Stimulated activated naive B cell treated with anti-CD40 and anti-IgM and Interleukin-4, amounts not matched to agents 10 μg/mL and 1 μg/mL and 100 μg/mL, for 72 hours (primary cell): ENCODE measurements at regions not wholly inside any gene's neighbourhood (a gene's known extent, or its start where the extent isn't known, plus 50 kb on each side); places are given as distances from the start of the nearest gene placed in this dataset.
"Not testable (repeated sequence)": the region's sequence is repeated elsewhere in the genome, so short reads cannot be mapped to it uniquely, and the experiment has no call there.

ENCODE experiments used
- ATAC-seq, 2 donors: fragments of 150-1000 bp; cut with Tn5 transposase; replicated peaks; 2 replicates each; pipeline ENCODE4 v1.10.0; 2021; ENCODE audit warnings: moderate library complexity in 1 of 2
- DNase-seq: peaks from one replicate; pipeline ENCODE4 v3.0.0; 2021
- H3K27ac Mint-ChIP-seq: one replicate; pipeline ENCODE4 v1.8.0; 2022; ENCODE audit warnings: mild to moderate bottlenecking, mixed read lengths
- H3K27me3 Mint-ChIP-seq, 2 donors: one replicate each; pipeline ENCODE4 v1.8.0; 2022; ENCODE audit warnings: mixed read lengths in 2 of 2
- H3K36me3 Mint-ChIP-seq, 2 donors: one replicate each; pipeline ENCODE4 v1.8.0; 2022; ENCODE audit warnings: mixed read lengths in 2 of 2, mild to moderate bottlenecking in 1 of 2
- H3K4me1 Mint-ChIP-seq, 2 donors: one replicate each; pipeline ENCODE4 v1.8.0; 2022; ENCODE audit warnings: mixed read lengths in 2 of 2, mild to moderate bottlenecking in 1 of 2
- H3K4me3 Mint-ChIP-seq, 2 donors: one replicate each; pipeline ENCODE4 v1.8.0; 2022; ENCODE audit warnings: mild to moderate bottlenecking in 2 of 2, mixed read lengths in 2 of 2, moderate library complexity in 1 of 2
- H3K9me3 Mint-ChIP-seq, 2 donors: one replicate each; pipeline ENCODE4 v1.8.0; 2022; ENCODE audit warnings: mixed read lengths in 2 of 2, mild to moderate bottlenecking in 1 of 2

- Mint-ChIP-seq H3K27ac (no peak overlapping the region), H3K9me3 (no peaks in the 10 kb centered on the region), H3K4me3 (no peak overlapping the region), H3K36me3 (no peaks in the 10 kb centered on the region), H3K27me3 (peaks cover 0 to 5% of the 10 kb centered on the region in 2 donors), H3K4me1 (no peaks in the 10 kb centered on the region)
- ATAC-seq (no peak), DNase-seq (no peak)
Observed at GRCh38 chr2:63676135-63676534, 87.4 kb downstream of the MDH1 start.

DNA sequence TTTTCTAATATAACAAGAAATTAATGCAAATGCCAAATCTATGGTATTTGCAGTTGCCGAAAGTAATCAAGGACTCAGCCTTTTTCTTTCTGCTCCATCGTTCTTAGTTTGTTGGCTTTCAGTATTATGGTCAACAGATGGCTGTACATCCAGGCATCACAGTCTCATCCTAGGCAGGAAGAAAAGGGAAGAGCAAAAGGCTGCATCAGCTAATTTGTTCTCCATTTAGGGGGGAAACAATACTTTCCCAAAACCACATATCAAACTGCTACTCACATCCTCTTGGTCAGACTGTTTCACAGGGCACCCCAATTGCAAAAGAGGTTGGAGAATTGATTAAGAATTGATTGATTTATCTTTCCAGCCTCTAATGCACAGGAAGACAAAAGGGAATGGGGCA is 89.3 kb downstream of the MDH1 start:
- ATAC-seq (no peak), DNase-seq (no peak)
- Mint-ChIP-seq H3K9me3 (no peaks in the 10 kb centered on the region), H3K36me3 (no peaks in the 10 kb centered on the region), H3K27me3 (peaks cover 0 to 4% of the 10 kb centered on the region in 2 donors), H3K4me3 (no peak overlapping the region), H3K27ac (no peak overlapping the region), H3K4me1 (no peaks in the 10 kb centered on the region)

DNA sequence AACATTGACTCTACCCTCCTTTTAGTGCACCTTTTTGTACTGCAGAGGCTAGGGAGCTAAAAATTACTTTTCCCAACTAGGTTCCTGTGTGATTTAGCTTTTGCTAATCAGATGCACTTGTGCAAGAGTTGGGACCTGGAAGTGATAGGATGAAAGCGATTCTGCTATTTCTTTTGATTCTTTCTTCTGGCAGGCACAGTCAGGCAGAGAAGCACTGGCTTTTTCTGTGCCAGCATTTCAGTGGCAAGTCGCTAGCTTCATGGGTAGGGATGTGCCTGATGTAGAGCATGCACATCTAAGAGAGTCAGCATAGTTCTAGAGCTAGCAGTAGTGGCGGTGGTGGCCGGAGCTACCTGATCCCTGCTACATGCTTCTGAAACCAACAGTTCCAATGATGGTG is 89.8 kb downstream of the MDH1 start:
- ATAC-seq = no peak
- DNase-seq = no peak
- Mint-ChIP-seq H3K27me3 (peaks cover 0 to 4% of the 10 kb centered on the region in 2 donors), H3K4me1 (no peaks in the 10 kb centered on the region), H3K9me3 (no peaks in the 10 kb centered on the region), H3K4me3 (no peak overlapping the region), H3K36me3 (no peaks in the 10 kb centered on the region), H3K27ac (no peak overlapping the region)

DNA sequence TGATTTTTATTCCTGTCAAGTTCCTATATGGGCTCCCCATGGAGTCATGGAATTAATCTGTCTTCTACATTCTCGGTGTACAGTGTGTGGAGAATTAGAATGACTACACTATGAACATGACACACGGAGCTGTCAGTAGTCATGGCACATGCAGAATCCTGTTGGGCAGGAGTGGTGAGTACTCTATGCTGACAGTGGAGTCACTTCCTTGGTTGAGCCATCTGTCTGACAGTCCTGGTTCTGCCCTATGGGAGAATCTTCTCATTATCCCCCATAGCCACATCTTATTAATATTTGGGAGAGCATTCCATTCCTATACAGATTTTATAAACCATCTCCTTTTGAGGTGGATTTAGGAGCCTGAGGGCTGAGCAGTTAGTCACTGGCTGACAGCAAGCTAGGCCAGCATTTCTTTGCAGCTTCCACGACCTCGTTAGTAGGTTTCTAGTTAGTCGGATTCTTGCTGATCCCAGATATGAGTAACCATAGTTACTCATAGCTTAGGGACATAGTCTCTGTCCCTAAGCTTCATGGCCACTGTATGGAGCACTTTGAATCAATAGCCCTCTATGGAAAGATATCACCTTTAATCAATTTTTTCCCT is 90.6 kb downstream of the MDH1 start:
- H3K36me3 Mint-ChIP-seq = no peaks in the 10 kb centered on the region
- H3K4me1 Mint-ChIP-seq = no peaks in the 10 kb centered on the region
- H3K27ac Mint-ChIP-seq = no peak overlapping the region
- no peak overlapping the region for H3K4me3 Mint-ChIP-seq
- H3K27me3 Mint-ChIP-seq = peaks cover 0 to 4% of the 10 kb centered on the region in 2 donors
- DNase-seq (no peak), ATAC-seq (no peak)
- no peaks in the 10 kb centered on the region for H3K9me3 Mint-ChIP-seq

DNA sequence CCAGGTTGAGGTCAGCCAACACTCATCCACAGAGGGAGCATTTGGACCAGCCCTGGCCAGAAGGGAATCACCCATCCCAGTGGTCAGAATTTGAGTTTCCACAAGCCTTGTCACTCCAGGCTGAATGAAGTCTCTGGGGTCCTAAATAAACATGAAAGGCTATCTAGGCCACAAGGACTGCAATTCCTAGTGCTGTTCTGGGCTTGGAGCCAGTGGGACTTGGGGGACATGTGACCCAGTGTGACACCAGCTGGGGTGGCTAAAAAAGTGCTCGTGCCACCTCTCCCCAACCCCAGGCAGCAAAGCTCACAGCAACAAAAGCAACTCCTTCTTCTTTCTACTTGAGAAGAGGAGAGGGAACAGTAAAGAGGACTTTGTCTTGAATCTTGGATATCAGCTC is 91.7 kb downstream of the MDH1 start:
- H3K4me3 Mint-ChIP-seq = no peak overlapping the region
- H3K27ac Mint-ChIP-seq = no peak overlapping the region
- no peaks in the 10 kb centered on the region for H3K4me1 Mint-ChIP-seq
- DNase-seq (no peak), ATAC-seq (no peak)
- H3K27me3 Mint-ChIP-seq = peaks cover 0 to 4% of the 10 kb centered on the region in 2 donors
- H3K36me3 Mint-ChIP-seq = no peaks in the 10 kb centered on the region
- no peaks in the 10 kb centered on the region for H3K9me3 Mint-ChIP-seq

DNA sequence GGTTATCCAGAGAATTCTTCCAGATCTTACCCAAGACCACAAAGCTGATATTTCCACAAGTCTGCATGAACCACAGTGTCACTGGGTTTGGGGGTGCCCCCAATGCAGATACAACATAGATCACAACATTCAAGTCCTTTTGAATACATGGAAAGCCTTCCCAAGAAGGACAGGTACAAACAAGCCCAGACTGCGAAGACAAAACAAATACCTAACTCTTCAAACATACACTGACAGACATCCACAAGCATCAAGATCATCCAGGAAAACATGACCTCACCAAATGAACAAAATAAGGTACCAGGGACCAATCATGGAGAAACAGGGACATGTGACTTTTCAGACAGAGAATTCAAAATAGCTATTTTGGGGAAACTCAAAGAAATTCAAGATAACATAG is 93.1 kb downstream of the MDH1 start:
- DNase-seq (no peak), ATAC-seq (no peak)
- Mint-ChIP-seq H3K27me3 (peaks cover 0 to 4% of the 10 kb centered on the region in 2 donors), H3K4me1 (no peaks in the 10 kb centered on the region), H3K36me3 (no peaks in the 10 kb centered on the region), H3K4me3 (no peak overlapping the region), H3K9me3 (no peaks in the 10 kb centered on the region), H3K27ac (no peak overlapping the region)

GRCh38 chr2:63692002-63692606 is 103.3 kb downstream of the MDH1 start:
- H3K36me3 Mint-ChIP-seq = no peaks in the 10 kb centered on the region
- no peak overlapping the region for H3K27ac Mint-ChIP-seq
- no peaks in the 10 kb centered on the region for H3K9me3 Mint-ChIP-seq
- no peaks in the 10 kb centered on the region for H3K4me1 Mint-ChIP-seq
- no peaks in the 10 kb centered on the region for H3K27me3 Mint-ChIP-seq
- ATAC-seq (peak in 1 of 2 donors; percentile 42), DNase-seq (no peak)
- no peak overlapping the region for H3K4me3 Mint-ChIP-seq

DNA sequence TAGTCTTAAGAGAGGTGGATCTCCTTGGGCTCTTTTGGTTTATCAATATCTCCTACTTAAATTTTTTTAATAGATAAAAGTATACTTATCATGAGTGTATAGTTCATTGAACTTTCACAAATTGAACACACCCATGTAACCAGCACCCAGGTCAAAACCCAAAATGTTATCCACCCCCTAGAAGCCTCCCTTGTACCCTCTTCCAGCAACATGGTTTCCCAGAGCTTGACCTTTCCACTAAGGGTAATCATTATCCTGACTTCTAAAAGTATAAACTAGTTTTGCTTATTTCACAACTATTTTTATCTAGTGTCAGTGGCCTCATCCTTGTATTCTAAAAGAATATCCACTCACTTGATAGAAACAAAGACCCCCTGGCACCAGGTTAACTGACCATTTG is 106.8 kb downstream of the MDH1 start:
- Mint-ChIP-seq H3K4me1 (no peaks in the 10 kb centered on the region), H3K27ac (no peak overlapping the region), H3K36me3 (no peaks in the 10 kb centered on the region), H3K4me3 (no peak overlapping the region), H3K27me3 (no peaks in the 10 kb centered on the region), H3K9me3 (no peaks in the 10 kb centered on the region)
- ATAC-seq (no peak), DNase-seq (no peak)

GRCh38 chr2:63696496-63696895 is 107.7 kb downstream of the MDH1 start:
- no peak overlapping the region for H3K4me3 Mint-ChIP-seq

DNA sequence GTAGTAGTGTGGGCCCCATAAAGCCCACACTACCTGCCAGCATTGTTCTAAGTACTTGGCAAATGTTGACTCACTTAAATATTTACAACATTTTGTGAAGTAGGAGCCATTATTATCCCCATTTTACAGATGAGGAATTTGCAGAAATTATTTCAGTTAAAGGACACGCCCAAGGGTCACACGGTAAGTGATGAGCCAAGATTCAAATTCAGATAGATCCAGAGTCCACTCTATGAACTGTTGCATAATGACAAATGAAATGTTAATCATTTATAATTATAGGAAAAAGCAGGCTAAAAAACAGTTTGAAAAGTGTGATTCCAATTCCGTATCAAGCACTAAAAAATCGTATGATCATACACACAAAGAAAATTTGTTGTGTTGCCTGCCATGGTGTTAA is 108.4 kb downstream of the MDH1 start:
- H3K9me3 Mint-ChIP-seq = peaks cover 0 to 3% of the 10 kb centered on the region in 2 donors
- ATAC-seq (no peak), DNase-seq (no peak)
- no peak overlapping the region for H3K4me3 Mint-ChIP-seq
- H3K27ac Mint-ChIP-seq = no peak overlapping the region
- no peaks in the 10 kb centered on the region for H3K27me3 Mint-ChIP-seq
- no peaks in the 10 kb centered on the region for H3K4me1 Mint-ChIP-seq
- no peaks in the 10 kb centered on the region for H3K36me3 Mint-ChIP-seq

More at GRCh38 chr2:63696496-63696895, 107.7 kb downstream of the MDH1 start:
- DNase-seq (no peak), ATAC-seq (no peak)
- Mint-ChIP-seq H3K27ac (no peak overlapping the region), H3K9me3 (peaks cover 0 to under 1% of the 10 kb centered on the region in 2 donors), H3K27me3 (no peaks in the 10 kb centered on the region), H3K36me3 (no peaks in the 10 kb centered on the region), H3K4me1 (no peaks in the 10 kb centered on the region)

- Mint-ChIP-seq H3K4me3 (no peak overlapping the region), H3K9me3 (peaks cover 3 to 4% of the 10 kb centered on the region in 2 donors), H3K36me3 (no peaks in the 10 kb centered on the region), H3K27ac (no peak overlapping the region), H3K27me3 (no peaks in the 10 kb centered on the region), H3K4me1 (no peaks in the 10 kb centered on the region)
- ATAC-seq = peak; percentile 85 to 87
- no peak for DNase-seq
Observed at GRCh38 chr2:63698786-63699548, 110.2 kb downstream of the MDH1 start.

DNA sequence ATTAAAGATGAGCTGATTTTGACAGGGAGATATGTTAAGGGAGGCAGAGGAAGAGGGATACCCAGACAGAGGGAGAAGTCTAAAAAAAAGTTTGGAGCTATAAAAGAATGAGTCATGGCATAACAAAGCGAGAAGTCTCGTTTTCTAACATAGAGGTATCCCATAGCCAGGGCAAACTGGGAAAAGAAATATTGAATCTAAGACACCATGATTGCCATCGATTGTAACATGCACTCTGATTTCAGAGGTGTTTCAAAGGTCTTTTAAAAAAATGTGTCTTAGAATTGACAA is 110.7 kb downstream of the MDH1 start:
- no peak overlapping the region for H3K4me3 Mint-ChIP-seq
- no peaks in the 10 kb centered on the region for H3K36me3 Mint-ChIP-seq
- H3K27me3 Mint-ChIP-seq = no peaks in the 10 kb centered on the region
- H3K9me3 Mint-ChIP-seq = peaks cover 3 to 4% of the 10 kb centered on the region in 2 donors
- no peaks in the 10 kb centered on the region for H3K4me1 Mint-ChIP-seq
- no peak overlapping the region for H3K27ac Mint-ChIP-seq
- no peak for DNase-seq
- ATAC-seq = no peak

DNA sequence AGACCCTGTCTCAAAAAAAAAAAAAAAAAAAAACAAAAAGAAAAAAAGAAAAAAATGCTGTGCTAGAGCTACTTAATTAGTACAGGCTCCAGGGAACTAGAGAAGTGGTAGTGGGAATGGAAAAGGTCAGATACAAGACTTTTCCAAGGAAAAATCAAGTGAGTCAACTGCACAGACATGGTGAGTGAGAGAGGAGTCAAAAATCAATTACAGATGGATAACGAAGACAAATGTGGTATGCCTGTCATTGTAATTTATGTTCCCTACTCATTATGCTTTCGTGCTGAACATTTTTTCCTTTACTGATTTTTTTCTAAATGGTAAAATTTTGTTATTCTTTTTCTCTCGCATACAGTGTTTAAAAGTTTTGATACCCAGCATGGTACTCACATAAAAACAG is 111.5 kb downstream of the MDH1 start:
- H3K27ac Mint-ChIP-seq = no peak overlapping the region
- H3K9me3 Mint-ChIP-seq = peaks cover 3 to 4% of the 10 kb centered on the region in 2 donors
- ATAC-seq (no peak), DNase-seq (no peak)
- no peaks in the 10 kb centered on the region for H3K27me3 Mint-ChIP-seq
- H3K4me3 Mint-ChIP-seq = no peak overlapping the region
- H3K36me3 Mint-ChIP-seq = no peaks in the 10 kb centered on the region
- no peaks in the 10 kb centered on the region for H3K4me1 Mint-ChIP-seq

DNA sequence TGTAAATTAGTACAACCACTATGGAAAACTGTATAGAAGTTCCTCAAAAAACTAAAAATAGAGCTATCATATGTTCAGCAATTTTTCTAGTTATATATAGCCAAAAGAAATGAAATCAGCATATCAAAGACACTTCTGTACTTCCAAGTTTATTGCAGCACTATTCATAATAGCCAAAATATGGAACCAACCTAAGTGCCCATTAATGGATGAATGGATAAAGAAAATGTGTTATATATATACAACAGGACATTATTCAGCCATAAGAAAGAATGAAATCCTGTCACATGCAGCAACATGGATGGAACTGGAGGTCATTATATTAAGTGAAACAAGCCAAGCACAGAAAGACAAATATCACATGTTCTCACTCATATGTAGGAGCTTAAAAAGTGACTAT is 112.6 kb downstream of the MDH1 start:
- ATAC-seq = no peak
- no peak for DNase-seq
- H3K27ac Mint-ChIP-seq = no peak overlapping the region
- peaks cover 4 to 6% of the 10 kb centered on the region in 2 donors for H3K9me3 Mint-ChIP-seq
- H3K27me3 Mint-ChIP-seq = no peaks in the 10 kb centered on the region
- H3K4me1 Mint-ChIP-seq = no peaks in the 10 kb centered on the region
- no peak overlapping the region for H3K4me3 Mint-ChIP-seq
- no peaks in the 10 kb centered on the region for H3K36me3 Mint-ChIP-seq

DNA sequence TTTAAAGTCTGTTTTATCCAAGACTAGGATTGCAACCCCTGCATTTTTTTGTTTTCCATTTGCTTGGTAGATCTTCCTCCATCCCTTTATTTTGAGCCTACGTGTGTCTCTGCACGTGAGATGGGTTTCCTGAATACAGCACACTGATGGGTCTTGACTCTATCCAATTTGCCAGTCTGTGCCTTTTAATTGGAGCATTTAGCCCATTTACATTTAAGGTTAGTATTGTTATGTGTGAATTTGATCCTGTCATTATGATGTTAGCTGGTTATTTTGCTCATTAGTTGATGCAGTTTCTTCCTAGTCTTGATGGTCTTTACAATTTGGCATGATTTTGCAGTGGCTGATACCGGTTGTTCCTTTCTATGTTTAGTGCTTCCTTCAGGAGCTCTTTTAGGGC is 117.3 kb downstream of the MDH1 start:
- not testable (repeated sequence) for H3K4me1 Mint-ChIP-seq, H3K36me3 Mint-ChIP-seq, H3K27ac Mint-ChIP-seq, H3K9me3 Mint-ChIP-seq, DNase-seq, H3K4me3 Mint-ChIP-seq, H3K27me3 Mint-ChIP-seq, ATAC-seq
